Ascending aorta (tissue), 2 donors: ENCODE measurements at regions not wholly inside any gene's neighbourhood (a gene's known extent, or its start where the extent isn't known, plus 50 kb on each side); places are given as distances from the start of the nearest gene placed in this dataset.

Experiments used
- DNase-seq, 2 donors: peaks; one replicate each; pipeline ENCODE4 v3.0.0-alpha.2; 2019; ENCODE audit warnings: low spot score in 2 of 2
- H3K27ac ChIP-seq, 2 donors: fragments of 200-600 bp; sonication (generic); one replicate each; pipeline ENCODE4 v1.5.1; 2016 to 2017; ENCODE audit warnings: mild to moderate bottlenecking in 1 of 2
- H3K27me3 ChIP-seq: fragments of 200-600 bp; sonication (generic); one replicate; pipeline ENCODE4 v1.5.1; 2017
- H3K36me3 ChIP-seq, 2 donors: fragments of 200-600 bp; sonication (generic); one replicate each; pipeline ENCODE4 v1.5.1; 2016
- H3K4me1 ChIP-seq, 2 donors: fragments of 200-600 bp; sonication (generic); one replicate each; pipeline ENCODE4 v1.5.1; 2016 to 2017; ENCODE audit warnings: mild to moderate bottlenecking in 1 of 2
- H3K4me3 ChIP-seq, 2 donors: fragments of 200-600 bp; sonication (generic); one replicate each; pipeline ENCODE4 v1.5.1; 2016 to 2017; ENCODE audit warnings: mild to moderate bottlenecking in 1 of 2
- H3K9me3 ChIP-seq, 2 donors: fragments of 200-600 bp; sonication (generic); one replicate each; pipeline ENCODE4 v1.5.1; 2016
- intact Hi-C: fragments of 100-400 bp; cut with DNase I; formaldehyde crosslinking; loops from one replicate; pipeline ENCODE4 v1.15.1; 2023
- TF ChIP-seq, protein P1 (sequence below), 3 experiments: fragments of 200-600 bp in 2 of 3; fragments of 450-650 bp in 1 of 3; sonication (generic) in 2 of 3; IDR thresholded peaks; one replicate each; pipeline ENCODE4 v1.5.1; 2016 to 2019; ENCODE audit warnings: antibody characterized with exemption in 3 of 3, mild to moderate bottlenecking in 1 of 3, moderate library complexity in 1 of 3

- Histone ChIP-seq H3K9me3 (no peaks in the 10 kb centered on the region), H3K36me3 (no peaks in the 10 kb centered on the region), H3K27me3 (no peaks in the 10 kb centered on the region), H3K4me3 (no peak overlapping the region), H3K27ac (no peak overlapping the region), H3K4me1 (no peaks in the 10 kb centered on the region)
- DNase-seq = no peak
- intact Hi-C loops = loop anchor here (5.0 kb wide), 1 partner anchor 234 kb away; no protein-coding TSS in a partner anchor
- TF ChIP-seq, protein P1, sequence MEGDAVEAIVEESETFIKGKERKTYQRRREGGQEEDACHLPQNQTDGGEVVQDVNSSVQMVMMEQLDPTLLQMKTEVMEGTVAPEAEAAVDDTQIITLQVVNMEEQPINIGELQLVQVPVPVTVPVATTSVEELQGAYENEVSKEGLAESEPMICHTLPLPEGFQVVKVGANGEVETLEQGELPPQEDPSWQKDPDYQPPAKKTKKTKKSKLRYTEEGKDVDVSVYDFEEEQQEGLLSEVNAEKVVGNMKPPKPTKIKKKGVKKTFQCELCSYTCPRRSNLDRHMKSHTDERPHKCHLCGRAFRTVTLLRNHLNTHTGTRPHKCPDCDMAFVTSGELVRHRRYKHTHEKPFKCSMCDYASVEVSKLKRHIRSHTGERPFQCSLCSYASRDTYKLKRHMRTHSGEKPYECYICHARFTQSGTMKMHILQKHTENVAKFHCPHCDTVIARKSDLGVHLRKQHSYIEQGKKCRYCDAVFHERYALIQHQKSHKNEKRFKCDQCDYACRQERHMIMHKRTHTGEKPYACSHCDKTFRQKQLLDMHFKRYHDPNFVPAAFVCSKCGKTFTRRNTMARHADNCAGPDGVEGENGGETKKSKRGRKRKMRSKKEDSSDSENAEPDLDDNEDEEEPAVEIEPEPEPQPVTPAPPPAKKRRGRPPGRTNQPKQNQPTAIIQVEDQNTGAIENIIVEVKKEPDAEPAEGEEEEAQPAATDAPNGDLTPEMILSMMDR (IDR thresholded peaks at IDR 0.05) = no peak
These were observed 149.7 kb downstream of the CAAP1 start for GRCh38 chr9:26742828-26743476.

- Histone ChIP-seq H3K36me3 (no peaks in the 10 kb centered on the region), H3K27ac (no peak overlapping the region), H3K4me1 (no peaks in the 10 kb centered on the region), H3K4me3 (no peak overlapping the region), H3K9me3 (no peaks in the 10 kb centered on the region), H3K27me3 (no peaks in the 10 kb centered on the region)
- TF ChIP-seq, protein P1 (IDR thresholded peaks at IDR 0.05) = no peak
- intact Hi-C loops = no loop called here
- no peak for DNase-seq
These were observed 157.4 kb downstream of the CAAP1 start for GRCh38 chr9:26735160-26735559.

GRCh38 chr9:26729187-26729586, 163.4 kb downstream of the CAAP1 start:
- no peak for DNase-seq
- intact Hi-C loops = loop anchor here (10.0 kb wide), 1 partner anchor 64 kb away; no protein-coding TSS in a partner anchor
- Histone ChIP-seq H3K27ac (no peak overlapping the region), H3K4me3 (no peak overlapping the region), H3K4me1 (no peaks in the 10 kb centered on the region), H3K36me3 (no peaks in the 10 kb centered on the region), H3K27me3 (no peaks in the 10 kb centered on the region), H3K9me3 (no peaks in the 10 kb centered on the region)
- TF ChIP-seq, protein P1 (IDR thresholded peaks at IDR 0.05) = no peak

GRCh38 chr9:26727471-26727870, 165.1 kb downstream of the CAAP1 start:
- no peak for DNase-seq
- no peaks in the 10 kb centered on the region for H3K36me3 ChIP-seq
- no peaks in the 10 kb centered on the region for H3K27me3 ChIP-seq
- TF ChIP-seq, protein P1 (IDR thresholded peaks at IDR 0.05) = no peak
- intact Hi-C loops = loop anchor here (10.0 kb wide), 1 partner anchor 63 kb away; no protein-coding TSS in a partner anchor
- no peaks in the 10 kb centered on the region for H3K4me1 ChIP-seq
- H3K4me3 ChIP-seq = no peak overlapping the region
- no peak overlapping the region for H3K27ac ChIP-seq
- H3K9me3 ChIP-seq = no peaks in the 10 kb centered on the region

- no peaks in the 10 kb centered on the region for H3K4me1 ChIP-seq
- no peaks in the 10 kb centered on the region for H3K9me3 ChIP-seq
- no peak overlapping the region for H3K4me3 ChIP-seq
- H3K27ac ChIP-seq = no peak overlapping the region
- TF ChIP-seq, protein P1 (IDR thresholded peaks at IDR 0.05) = no peak
- intact Hi-C loops = loop anchor here (10.0 kb wide), 1 partner anchor 61 kb away; no protein-coding TSS in a partner anchor
- H3K27me3 ChIP-seq = no peaks in the 10 kb centered on the region
- no peak for DNase-seq
- H3K36me3 ChIP-seq = no peaks in the 10 kb centered on the region
These were observed 167.0 kb downstream of the CAAP1 start for GRCh38 chr9:26725573-26725972.
